Stimulated activated CD4-positive, alpha-beta T cell treated with anti-CD3 and anti-CD28 coated beads, Interleukin-4, amount 100 ng/mL, for 4 hours (primary cell): ENCODE measurements at regions not wholly inside any gene's neighbourhood (a gene's known extent, or its start where the extent isn't known, plus 50 kb on each side); places are given as distances from the start of the nearest gene placed in this dataset.

Experiments used
- DNase-seq, 2 experiments: peaks; one replicate each; pipeline ENCODE4 v3.0.0-alpha.2; 2020

- peak in 1 of 2 experiments; percentile 48 for DNase-seq
These were observed 236.7 kb upstream of the KLF14 start for GRCh38 chr7:130970696-130971095.

- DNase-seq, result peak; percentile 52 to 76
These were observed 237.3 kb upstream of the KLF14 start for GRCh38 chr7:130971297-130971696.

- DNase-seq, result no peak
These were observed 238.2 kb upstream of the KLF14 start for GRCh38 chr7:130972201-130972600.

- DNase-seq, result no peak
These were observed 239.6 kb upstream of the KLF14 start for GRCh38 chr7:130973637-130974036.

- DNase-seq, result no peak
These were observed 240.2 kb upstream of the KLF14 start for GRCh38 chr7:130974169-130974568.

GRCh38 chr7:130974794-130975193 is 240.8 kb upstream of the KLF14 start:
- no peak for DNase-seq

- no peak for DNase-seq
These were observed 241.7 kb upstream of the KLF14 start for GRCh38 chr7:130975731-130976130.

GRCh38 chr7:130982160-130982638 is 248.2 kb upstream of the KLF14 start:
- DNase-seq, result no peak

GRCh38 chr7:130982651-130983050 is 248.6 kb upstream of the KLF14 start:
- DNase-seq, result no peak

GRCh38 chr7:130985361-130985760 is 251.4 kb upstream of the KLF14 start:
- DNase-seq, result no peak

GRCh38 chr7:130986261-130986690 is 252.3 kb upstream of the KLF14 start:
- no peak for DNase-seq

- no peak for DNase-seq
These were observed 253.1 kb upstream of the KLF14 start for GRCh38 chr7:130987092-130987491.

- no peak for DNase-seq
These were observed 254.4 kb upstream of the KLF14 start for GRCh38 chr7:130988443-130988842.

GRCh38 chr7:130989101-130989795 is 255.2 kb upstream of the KLF14 start:
- no peak for DNase-seq

- no peak for DNase-seq
These were observed 256.3 kb upstream of the KLF14 start for GRCh38 chr7:130990178-130990832.

- DNase-seq, result no peak
These were observed 259.8 kb upstream of the KLF14 start for GRCh38 chr7:130993671-130994365.

- DNase-seq, result no peak
These were observed 260.5 kb upstream of the KLF14 start for GRCh38 chr7:130994378-130995115.

GRCh38 chr7:130995252-130996081 is 261.5 kb upstream of the KLF14 start:
- no peak for DNase-seq

- no peak for DNase-seq
These were observed 262.3 kb upstream of the KLF14 start for GRCh38 chr7:130996205-130996832.

- peak; percentile 31 to 37 for DNase-seq
These were observed 262.8 kb upstream of the KLF14 start for GRCh38 chr7:130996833-130997231.

- DNase-seq, result no peak
These were observed 265.1 kb upstream of the KLF14 start for GRCh38 chr7:130998993-130999602.
